T-helper 1 cell (primary cell): ENCODE measurements at regions not wholly inside any gene's neighbourhood (a gene's known extent, or its start where the extent isn't known, plus 50 kb on each side); places are given as distances from the start of the nearest gene placed in this dataset.
"Not testable (repeated sequence)": the region's sequence is repeated elsewhere in the genome, so short reads cannot be mapped to it uniquely, and the experiment has no call there.

Experiments used
- DNase-seq, 5 donors: peaks; one replicate each; pipeline ENCODE4 v3.0.0-alpha.2; 2012 to 2020

- DNase-seq, result no peak
These were observed 632.4 kb upstream of the LRRTM4 start for GRCh38 chr2:78154586-78154985.

GRCh38 chr2:78162202-78162601, 640.0 kb upstream of the LRRTM4 start:
- DNase-seq, result no peak

DNA sequence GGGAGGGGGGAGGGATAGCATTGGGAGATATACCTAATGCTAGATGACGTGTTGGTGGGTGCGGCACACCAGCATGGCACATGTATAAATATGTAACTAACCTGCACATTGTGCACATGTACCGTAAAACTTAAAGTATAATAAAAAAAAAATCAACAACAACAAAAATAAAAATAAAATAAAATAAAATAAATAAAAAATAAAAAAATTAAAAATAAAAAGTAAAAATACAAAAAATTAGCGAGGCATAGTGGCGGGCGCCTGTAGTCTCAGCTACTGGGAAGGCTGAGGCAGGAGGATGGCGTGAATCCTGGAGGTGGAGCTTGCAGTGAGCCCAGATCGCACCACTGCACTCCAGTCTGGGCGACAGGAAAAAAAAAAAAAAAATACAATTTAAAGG, 650.0 kb upstream of the LRRTM4 start:
- DNase-seq, result not testable (repeated sequence)

GRCh38 chr2:78175645-78176044, 653.5 kb upstream of the LRRTM4 start:
- DNase-seq, result no peak

DNA sequence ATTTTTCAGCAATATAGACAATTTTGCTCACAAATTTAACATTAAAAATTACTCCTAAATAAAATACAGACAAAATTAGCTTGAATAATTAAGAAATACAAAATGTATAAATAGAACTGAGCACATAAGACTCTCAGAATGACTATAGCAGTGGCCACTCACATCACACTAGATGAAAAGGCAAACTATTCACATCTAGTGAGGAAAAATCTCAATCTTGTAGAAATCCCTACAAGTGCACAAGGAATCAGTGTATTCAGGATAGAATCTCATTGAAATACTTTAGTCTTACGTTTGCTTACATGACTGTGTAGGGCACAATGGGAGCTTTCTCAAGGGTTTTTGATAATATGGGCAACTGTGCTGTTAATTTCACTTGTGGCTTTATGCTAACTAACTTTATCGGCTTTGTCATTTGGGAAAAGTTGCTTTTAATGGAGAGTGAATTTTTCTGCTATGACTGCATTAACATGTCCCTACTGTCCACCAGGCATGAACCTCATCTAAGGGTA, 678.9 kb upstream of the LRRTM4 start:
- no peak for DNase-seq

GRCh38 chr2:78202366-78202765, 680.2 kb upstream of the LRRTM4 start:
- no peak for DNase-seq

DNA sequence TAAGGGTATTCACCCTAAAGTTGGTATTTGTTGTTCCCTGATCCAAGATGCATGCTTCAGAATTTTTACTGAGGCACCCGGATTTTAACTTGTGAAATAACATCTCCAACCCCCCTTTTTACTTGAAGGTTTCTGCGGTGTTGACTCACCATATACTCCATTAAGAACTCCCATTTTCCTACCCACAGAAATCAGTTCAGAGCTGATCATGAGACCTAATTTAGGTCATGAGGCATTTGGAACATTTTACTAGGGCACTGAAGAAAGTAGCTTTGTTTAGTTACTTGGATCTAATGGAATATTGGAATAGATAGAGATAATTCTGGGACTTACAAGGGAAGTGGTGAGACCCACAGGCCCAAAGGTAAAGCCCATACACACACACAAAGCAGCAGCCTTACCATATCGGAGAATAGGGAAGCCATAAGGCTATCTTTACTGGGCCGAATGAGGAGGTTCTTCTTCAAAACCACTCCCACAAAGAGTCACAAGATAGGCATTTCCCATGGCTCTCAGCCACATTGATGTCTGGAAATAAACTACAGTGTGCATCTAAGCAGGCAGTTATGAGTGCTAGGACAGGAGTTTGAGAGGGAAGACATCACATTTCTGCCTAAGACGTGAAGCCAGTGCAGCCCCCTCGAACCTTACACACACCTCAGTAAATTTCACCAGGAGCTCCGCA, 681.0 kb upstream of the LRRTM4 start:
- DNase-seq, result no peak

DNA sequence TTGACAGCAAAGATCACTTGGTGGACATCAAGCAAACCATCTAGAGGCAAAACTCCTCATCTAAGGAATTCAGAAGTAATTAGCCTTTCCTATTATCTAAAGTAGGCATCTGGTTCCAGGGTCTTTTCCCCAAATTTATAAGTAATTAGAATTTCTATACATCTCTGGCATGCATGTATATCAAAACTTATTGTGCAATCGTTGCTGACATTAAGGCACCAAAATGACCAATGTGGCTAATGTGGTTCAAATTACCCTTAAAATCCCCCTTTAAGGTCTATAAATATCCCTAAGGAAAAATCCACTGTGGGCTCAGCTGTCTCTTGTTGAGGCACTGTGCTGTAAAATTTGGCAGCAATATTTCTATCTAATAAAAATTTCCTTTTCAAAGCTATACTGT, 695.9 kb upstream of the LRRTM4 start:
- no peak for DNase-seq

- no peak for DNase-seq
These were observed 715.5 kb upstream of the LRRTM4 start for GRCh38 chr2:78237704-78238103.

DNA sequence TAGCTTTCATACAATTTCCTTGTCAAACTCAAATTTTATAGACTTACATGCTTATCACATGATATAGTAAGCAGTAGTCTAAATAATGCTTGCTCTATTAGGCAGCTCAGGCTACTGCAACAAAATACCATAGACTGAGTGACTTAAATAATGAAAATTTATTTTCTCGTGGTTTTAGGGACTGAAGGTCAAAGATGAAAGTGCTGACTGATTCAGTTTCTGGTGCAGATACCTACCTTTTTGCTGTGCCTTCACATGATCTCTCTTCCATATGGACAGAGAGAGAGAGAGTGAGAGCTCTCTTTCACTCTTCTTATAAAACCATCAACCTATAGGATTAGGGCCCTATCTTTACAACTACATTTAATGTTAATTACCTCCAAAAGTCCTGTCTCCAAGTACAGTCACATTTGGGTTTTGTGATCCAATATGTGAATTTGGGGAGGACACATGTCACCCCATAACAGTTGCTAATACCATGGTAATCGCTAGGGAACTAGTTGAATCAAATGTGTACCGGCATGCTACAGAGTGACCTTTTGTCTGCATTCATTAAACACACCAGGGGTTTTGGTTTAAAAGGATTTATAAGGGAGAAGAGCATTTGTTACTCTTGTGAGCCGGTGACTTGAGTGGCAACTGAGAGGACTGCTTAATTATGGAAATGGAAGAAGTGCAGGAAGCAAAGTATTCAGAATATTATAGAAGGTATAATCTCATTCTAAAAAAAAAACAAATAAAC, 723.4 kb upstream of the LRRTM4 start:
- no peak for DNase-seq

GRCh38 chr2:78251708-78252107, 729.5 kb upstream of the LRRTM4 start:
- DNase-seq, result no peak

DNA sequence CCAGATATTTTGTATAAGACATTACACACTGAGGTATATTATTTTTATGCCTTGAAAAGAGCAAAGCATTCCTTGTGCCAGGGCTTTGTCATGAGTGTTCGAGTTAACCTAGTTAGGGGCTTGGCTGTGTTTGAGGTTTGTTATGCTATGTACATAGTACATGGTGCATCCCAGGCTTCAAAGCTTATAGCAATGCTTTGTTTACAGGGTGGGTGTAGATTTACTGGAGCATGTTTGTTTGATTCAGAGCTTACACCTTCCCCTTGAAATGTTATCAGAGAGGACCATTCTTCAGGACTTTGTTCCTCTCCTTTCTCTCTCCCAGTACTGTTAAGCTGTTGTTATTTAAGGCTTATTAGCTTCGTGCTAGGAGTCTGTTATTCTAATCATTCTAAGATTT, 738.7 kb upstream of the LRRTM4 start:
- no peak for DNase-seq

GRCh38 chr2:78261454-78261853, 739.3 kb upstream of the LRRTM4 start:
- no peak for DNase-seq

DNA sequence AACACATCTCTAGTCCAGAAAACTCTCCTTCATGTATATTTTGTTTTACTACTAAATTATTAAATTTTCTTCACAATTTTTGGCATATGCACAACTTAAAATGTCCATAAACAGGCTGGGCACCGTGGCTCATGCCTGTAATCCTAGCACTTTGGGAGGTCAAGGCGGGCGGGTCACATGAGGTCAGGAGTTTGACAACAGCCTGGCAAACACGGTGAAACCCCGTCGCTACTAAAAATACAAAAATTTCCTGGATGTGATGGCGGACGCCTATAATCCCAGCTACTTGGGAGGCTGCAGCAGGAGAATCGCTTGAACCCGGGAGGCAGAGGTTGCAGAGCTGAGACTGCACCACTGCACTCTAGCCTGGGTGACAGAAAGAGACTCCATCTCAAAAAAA, 739.9 kb upstream of the LRRTM4 start:
- not testable (repeated sequence) for DNase-seq

- no peak for DNase-seq
These were observed 740.7 kb upstream of the LRRTM4 start for GRCh38 chr2:78262713-78263375.

GRCh38 chr2:78263571-78263970, 741.4 kb upstream of the LRRTM4 start:
- no peak for DNase-seq

DNA sequence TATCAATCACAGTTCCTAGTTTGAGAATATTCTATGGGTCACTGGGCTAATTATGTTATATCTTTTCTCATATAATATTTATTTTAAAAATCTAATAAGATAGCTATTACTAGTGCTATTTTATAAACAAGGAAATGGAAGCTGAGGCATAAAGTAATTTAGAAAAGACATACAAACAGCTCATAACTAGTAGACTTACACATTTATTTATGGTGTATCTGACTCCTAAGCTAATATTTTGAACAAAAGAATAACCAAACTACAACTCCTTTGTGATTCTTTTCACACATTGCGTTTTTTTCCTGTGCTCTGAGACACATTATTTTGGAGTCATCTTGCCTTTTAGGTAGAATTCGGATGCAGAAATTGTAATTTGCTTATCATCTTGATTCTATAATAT, 742.0 kb upstream of the LRRTM4 start:
- DNase-seq, result no peak

DNA sequence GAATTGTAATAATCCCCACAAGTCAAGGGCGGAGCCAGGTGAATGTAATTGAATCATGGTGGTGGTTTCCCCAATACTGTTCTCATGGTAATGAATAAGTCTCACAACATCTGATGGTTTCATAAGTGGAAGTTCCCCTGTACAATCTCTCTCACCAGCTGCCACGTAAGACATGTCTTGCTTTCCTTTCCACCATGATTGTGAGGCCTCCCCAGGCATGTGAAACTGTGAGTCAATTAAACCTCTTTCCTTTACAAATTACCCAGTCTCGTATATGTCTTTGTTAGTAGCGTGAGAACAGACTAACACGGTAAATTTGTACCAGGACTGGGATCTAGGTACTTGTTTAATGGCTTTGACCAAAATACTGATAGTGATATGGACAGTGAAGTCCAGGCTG, 744.3 kb upstream of the REG3G start:
- DNase-seq, result no peak

DNA sequence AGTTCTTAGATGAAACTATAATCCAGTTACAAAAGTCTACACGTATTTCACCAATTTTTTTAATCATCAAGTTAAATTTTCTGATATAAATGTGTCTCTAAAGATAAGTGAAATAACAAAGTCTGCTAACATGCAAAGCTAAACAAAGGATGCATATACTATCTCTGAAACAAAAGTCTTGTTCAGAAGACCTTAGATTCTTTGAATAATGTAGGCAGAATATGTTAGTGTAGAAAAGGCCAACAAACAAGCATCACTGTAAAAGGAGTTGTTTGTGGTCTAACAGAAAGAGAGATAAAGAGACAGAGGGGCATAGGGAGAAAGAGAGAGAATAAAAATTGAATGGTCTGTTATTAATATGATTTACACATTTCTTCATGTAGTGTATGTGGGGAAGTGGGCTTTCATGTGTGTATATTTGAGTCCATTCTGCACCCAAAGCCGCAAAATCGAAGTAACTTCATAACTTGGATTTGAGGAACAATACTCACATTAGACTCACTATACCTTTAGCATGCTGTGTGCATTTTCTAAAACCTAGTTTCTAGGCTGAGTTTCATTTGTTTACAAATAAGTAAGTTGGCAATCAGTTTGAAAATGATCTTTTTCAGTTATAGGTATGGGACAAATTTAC, 734.8 kb upstream of the REG3G start:
- DNase-seq, result no peak

- DNase-seq, result no peak
These were observed 731.7 kb upstream of the REG3G start for GRCh38 chr2:78293768-78294167.

DNA sequence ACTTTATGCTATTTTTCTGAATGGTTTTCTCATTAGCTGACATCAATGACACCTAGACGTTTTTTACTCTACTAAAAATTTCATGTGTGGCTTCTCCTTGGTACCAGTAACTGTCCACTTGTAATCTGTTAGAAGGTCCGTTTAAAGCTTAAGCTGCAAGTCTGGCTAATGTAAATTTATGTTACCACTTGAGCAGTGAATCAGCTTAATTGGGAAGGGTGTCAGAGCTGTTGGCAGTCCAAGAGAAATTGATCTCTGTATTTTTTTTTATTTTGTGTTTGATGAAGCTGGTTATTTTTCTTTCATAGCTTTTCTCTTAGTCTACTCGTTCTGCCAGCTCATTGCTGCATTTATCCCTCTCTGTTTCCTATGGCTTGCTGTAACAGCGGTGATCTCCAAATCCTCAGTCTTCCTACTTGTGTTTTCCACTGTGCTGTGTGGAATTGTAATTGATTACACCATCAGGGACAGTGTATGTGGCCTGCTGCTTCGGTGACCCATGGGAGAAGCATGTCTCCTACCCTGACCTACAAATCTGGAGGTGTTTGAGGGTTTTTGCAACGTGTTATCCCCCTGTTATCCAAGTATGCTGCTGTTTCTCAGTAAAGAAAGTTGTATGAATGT, 724.2 kb upstream of the REG3G start:
- DNase-seq, result no peak

DNA sequence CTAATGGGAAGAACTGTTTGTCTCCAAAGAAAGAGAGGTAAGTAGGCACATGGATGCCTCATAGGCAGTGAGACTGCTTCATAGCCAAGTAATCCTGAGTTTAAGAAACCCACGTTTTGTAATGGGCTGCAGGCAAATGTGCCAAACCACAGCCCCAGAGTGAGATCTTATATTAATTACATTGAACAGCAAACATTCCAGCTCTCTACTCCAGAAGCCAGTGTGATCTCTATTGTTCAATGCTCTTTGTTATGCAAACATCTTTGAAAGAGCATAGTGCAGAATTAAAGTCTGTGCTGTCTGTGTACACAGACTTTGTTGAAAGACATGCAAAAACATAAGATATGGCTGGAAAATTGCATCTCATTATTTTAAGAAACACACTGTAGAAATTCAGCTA, 720.8 kb upstream of the REG3G start:
- no peak for DNase-seq

GRCh38 chr2:78309460-78309859, 716.0 kb upstream of the REG3G start:
- DNase-seq, result no peak
